Erythroblast (primary cell): ENCODE measurements at regions not wholly inside any gene's neighbourhood (a gene's known extent, or its start where the extent isn't known, plus 50 kb on each side); places are given as distances from the start of the nearest gene placed in this dataset.
"Not testable (repeated sequence)": the region's sequence is repeated elsewhere in the genome, so short reads cannot be mapped to it uniquely, and the experiment has no call there.

Source experiments
- DNase-seq, 2 experiments: peaks; one replicate each; lab custom pipeline; 2025; lab: John Stamatoyannopoulos, UW
- GATA1 ChIP-seq: IDR thresholded peaks from 2 replicates; pipeline ENCODE4 v1.6.1; 2011; ENCODE audit warnings: low read depth, mild to moderate bottlenecking, control low read depth, low read length, moderate library complexity
- POLR2A ChIP-seq: IDR thresholded peaks from 2 replicates; pipeline ENCODE4 v1.6.1; 2011; ENCODE audit warnings: mild to moderate bottlenecking, low read length

DNA sequence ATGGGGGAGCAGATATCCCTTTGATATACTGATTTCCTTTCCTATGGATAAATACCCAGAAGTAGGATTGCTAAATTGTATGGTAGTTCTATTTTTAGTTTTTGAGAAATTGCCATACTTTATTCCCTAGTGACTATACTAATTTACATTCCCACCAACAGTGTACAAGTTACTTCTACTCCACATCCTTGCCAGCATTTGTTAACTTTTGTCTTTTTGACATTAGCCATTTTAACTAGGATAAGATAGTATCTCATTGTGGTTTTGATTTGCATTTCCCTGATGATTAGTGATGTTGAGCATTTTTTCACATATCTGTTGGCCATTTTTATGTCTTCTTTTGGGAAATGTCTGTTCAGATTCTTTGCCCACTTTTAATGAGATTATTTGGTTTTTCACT, 620.6 kb upstream of the CAMK1G start:
- DNase-seq = no peak
- TF ChIP-seq GATA1 = no peak
- TF ChIP-seq POLR2A = no peak

DNA sequence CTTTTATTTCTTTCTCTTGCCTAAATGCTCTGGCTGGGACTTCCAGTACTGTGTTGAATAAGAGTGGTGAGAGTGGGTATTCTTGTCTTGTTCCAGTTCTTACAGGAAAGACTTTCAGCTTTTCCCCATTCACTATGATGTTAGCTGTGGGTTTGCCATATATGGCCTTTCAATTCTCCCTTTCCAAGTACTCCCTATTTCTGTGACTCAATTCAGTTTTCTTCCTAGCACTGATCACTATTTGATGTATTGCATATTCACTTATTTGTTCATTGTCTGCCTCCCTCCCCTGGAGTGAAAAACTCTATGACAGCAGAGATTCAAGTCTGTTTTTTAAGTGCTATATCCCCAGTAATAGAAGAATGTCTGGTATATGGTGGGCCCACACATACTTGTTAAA, 618.2 kb upstream of the CAMK1G start:
- DNase-seq = no peak
- TF ChIP-seq GATA1 (no peak), POLR2A (no peak)

DNA sequence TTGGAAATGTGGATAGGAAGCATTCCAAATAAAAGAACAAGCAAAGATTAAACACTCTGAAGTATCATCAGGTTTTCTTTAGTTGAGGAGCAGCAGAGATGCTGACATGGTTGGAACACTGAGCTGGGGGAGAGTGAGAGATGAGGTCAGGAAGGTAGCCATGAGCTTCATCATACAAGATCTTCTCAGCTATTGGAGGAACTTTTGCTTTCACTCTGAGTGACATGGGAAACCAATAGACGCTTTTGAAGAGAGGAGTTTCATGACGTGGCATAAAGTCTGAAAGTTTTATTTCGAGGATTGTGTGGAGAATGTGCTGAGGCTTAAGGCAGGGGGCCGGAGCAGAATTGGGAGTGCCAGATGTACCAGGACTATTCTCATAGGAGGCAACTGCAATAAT, 616.2 kb upstream of the CAMK1G start:
- TF ChIP-seq POLR2A (no peak), GATA1 (no peak)
- DNase-seq = no peak

DNA sequence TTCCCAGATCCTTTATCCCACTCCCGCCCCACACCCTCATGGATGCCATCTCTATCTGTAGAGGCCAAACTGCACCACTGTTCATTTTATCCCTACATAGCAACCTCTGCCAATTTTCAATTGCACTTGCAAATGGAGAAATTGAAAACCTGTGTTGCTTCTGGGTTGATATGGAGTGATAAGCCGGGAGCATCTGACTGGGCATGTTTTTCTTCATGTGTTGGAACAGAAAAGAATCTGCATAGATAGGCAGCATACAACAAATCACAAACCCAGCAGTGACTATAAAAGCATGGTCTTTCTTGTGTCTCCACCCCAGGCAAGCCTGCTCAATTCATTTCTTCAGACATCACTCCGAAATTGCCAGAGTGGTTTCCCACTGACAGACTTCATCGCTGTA, 608.8 kb upstream of the CAMK1G start:
- no peak for TF ChIP-seq POLR2A
- no peak for TF ChIP-seq GATA1
- no peak for DNase-seq

DNA sequence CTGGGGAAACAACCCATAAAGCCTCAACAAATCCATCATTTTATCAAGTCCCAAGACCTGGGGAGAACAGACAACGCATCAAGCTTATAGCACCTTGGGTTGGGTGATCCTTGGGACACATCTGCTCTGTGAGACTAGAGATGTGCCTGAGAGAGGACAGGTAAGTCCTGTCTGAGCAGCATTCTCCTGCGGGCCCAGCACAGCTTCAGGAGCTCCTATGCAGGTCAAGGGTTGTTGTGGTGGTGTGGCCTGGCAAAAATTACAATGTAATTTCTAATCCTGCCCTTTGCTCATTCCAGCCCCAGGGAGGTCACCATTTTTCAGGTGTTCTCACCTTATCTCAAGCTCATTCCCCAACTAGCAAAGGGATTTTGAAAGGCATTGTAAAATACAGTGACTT, 608.1 kb upstream of the CAMK1G start:
- TF ChIP-seq GATA1 = no peak
- TF ChIP-seq POLR2A = no peak
- no peak for DNase-seq

DNA sequence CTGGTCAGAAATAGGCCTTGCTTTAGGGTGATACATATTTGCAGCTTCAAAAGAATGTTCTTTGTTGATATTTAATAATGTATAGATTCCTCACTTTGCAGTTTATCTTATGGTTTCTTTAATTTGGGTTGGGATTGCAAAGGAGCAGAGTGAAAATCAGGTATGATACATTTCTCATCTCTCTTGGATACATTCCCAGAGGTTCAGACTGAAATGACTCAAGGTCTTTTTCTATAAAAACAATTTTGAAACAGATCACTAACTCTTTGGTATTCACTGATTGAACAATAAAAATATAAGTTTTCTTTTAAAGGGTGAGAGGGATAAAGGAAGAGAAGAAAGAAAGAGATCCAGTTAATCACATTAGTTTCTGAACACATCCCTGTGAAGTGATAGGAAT, 606.5 kb upstream of the CAMK1G start:
- no peak for DNase-seq
- no peak for TF ChIP-seq GATA1
- TF ChIP-seq POLR2A = no peak

DNA sequence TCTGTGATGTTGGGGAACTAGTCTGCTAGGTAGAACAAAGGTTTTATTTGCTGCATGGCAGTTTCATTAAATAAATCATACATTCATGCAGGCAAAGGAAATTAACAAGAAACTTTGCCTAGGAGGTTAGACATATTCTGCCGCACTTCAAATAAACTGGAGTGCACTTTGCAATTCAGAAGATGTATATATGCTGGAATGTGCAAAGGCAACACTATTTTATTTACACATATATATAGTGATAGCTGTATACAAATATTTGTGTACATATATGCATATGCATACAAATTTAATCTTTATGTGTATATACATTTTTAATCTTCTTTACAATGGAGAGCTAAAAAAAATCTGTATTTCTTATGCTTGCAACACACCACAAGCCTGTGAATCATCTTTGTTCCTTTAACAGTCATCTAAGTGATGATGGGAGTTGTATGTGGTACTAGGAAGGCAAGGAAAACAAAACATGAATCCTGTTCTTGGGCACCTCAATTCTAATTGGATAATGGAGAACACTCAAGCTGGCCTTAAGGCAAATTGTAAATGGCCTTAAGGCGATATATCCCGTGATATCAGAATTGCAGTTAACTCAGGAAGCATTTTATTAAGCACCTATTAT, 605.8 kb upstream of the CAMK1G start:
- TF ChIP-seq GATA1 (no peak), POLR2A (no peak)
- DNase-seq = no peak

DNA sequence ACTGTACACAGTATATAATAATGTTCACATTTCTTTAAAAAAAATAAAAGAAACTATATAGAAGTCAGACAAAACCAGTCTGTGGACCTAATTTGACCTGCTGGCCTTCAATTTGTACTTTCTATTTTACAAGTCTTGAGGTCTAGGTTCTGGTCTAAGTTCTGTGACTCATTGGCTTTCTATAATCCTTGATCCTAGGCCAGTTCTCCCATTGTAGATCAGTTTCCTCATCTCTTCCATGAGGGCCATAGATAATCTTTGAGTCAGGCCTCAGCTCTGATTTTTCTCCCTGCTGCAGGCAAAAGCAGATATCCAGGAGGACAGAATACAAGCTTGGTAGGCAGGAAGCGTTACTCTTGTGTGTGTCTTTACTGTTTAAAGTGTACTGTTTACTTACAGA, 603.7 kb upstream of the CAMK1G start:
- no peak for DNase-seq
- no peak for TF ChIP-seq GATA1
- no peak for TF ChIP-seq POLR2A

DNA sequence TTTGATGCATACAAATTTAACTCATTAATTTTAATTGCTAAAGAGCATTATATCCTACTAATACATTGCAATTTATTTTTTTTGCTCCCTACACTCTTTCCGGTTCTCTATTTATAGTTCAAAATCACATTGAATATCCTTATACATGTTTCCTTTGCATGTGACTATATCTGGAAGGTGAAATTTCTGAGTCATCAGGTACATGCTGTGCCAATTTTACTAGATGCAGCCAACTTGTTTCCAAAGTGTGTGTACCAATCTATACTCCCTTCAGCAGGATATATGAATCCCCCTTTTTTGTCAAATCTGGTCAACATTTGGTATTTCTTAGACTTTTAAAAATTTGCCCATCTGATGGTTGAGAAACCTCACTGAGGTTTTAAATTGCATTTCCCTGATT, 602.9 kb upstream of the CAMK1G start:
- no peak for DNase-seq
- TF ChIP-seq POLR2A (no peak), GATA1 (no peak)

DNA sequence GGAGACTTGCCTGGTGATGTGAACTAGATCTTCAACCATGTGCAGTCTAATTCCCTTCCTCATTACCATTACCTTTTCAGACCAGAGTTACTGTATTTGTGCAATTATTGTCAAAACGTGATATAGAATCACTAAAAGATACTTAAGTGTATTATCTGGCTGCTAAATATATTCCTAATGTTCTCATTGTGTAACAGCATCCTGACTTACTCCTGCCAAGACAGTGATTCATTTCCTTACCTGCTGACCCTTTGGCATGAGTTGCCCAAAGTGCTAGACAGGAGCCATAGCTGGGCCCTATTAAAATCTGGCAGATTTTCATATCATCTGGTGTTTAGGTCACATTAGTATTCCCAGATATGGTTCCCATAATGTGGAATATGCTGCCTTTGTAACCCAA, 598.3 kb upstream of the CAMK1G start:
- DNase-seq = no peak
- TF ChIP-seq POLR2A = no peak
- TF ChIP-seq GATA1 = no peak

DNA sequence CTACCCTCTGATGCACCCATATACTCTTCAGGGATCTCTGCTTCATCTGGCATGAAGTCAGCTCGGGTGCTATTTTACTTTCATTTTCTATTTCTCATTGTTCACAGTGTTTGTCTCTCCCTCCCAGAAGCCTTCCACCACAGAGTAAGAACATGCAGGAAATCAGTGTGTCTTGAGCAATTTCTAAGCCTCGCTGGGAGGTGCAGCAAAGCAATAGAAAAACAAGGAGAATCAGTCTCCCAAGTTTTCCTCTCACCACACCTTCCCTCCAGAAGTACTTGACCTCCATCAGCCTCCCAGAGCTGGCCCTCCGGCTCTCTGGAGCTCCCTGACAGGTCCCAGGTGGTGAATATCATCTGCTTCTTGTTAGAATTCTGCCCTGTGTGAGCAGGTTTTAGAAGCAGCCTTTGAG, 594.7 kb upstream of the CAMK1G start:
- TF ChIP-seq GATA1 = no peak
- TF ChIP-seq POLR2A = no peak
- no peak for DNase-seq

DNA sequence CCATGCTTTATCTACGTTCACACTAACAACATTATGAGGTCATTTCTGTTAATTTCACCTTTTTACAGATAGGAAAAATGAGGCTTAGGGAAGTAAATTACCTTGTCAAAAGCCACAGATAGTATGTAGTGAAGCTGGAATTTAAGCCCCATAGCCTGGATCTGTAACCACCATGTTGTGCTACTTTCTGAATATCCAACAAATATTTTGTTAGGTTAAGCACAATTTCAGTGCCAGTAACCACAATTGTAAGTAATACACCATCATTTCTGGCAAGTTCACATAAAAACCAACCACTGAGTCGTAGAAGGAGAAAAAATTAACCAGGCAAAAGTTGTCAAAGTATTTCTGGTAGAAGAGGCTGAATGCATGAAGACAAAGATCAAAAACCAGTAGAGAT, 593.1 kb upstream of the CAMK1G start:
- DNase-seq = no peak

DNA sequence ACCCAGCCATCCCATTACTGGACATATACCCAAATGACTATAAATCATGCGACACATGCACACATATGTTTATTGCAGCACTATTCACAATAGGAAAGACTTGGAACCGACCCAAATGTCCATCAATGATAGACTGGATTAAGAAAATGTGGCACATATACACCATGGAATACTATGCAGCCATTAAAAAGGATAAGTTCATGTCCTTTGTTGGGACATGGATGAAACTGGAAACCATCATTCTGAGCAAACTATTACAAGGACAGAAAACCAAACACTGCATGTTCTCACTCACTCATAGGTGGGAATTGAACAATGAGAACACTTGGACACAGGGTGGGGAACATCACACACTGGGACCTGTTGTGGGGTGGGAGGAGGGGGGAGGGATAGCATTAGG, 586.5 kb upstream of the CAMK1G start:
- DNase-seq = not testable (repeated sequence)

More for the DNA sequence above, 593.1 kb upstream of the CAMK1G start:
- TF ChIP-seq GATA1 (no peak), POLR2A (no peak)

DNA sequence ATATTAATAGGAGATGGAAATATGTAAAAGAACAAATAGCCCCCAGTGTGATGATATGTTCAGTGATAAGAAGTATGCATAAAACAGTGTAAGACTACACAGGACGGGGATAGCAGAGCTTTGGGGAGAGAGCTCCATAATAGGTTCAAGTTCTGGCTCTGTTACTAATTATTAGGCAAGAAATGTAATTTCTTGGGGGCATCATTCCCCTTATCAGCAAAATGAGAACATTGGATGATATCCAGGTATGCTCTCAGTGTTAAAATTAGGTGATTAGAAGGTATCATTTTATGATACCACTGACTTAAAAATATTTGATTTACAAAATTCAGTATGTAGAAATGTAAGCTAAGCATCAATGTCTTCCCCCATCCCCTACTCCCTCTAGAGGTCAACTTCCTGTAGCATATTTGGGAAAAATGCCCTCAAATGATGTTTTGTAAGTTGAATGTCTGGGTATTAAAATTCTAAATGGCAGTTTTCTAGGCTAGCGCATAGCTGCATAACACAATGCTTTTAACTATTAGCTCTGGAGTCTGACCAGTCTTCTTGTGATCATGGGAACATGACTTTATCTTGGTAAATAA, 585.7 kb upstream of the CAMK1G start:
- TF ChIP-seq GATA1 = no peak
- TF ChIP-seq POLR2A = no peak
- no peak for DNase-seq

DNA sequence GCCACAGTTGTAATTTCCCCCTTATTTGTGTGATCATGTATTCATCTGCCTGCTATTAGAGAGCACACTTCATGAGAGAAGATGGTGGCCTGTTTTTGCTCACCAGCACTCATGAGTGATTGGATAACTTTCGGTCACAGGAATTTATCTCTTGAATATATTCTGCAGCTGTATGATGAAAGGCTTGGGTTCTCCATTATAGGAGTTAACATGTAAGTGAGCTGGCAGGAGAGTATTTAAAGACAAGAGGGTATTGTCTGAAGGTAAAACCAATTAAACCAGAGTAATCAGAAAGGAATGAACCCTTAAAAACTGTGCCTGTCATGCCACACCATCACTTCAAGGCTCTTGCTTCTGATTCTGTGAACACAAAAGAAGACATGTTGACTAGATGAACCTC, 574.9 kb upstream of the CAMK1G start:
- TF ChIP-seq GATA1 (no peak), POLR2A (no peak)

More for the DNA sequence above, 574.9 kb upstream of the CAMK1G start:
- DNase-seq = no peak
